GM03348 (cell line): ENCODE measurements at regions not wholly inside any gene's neighbourhood (a gene's known extent, or its start where the extent isn't known, plus 50 kb on each side); places are given as distances from the start of the nearest gene placed in this dataset.
"Not testable (repeated sequence)": the region's sequence is repeated elsewhere in the genome, so short reads cannot be mapped to it uniquely, and the experiment has no call there.

Experiments used
- DNase-seq: peaks from one replicate; pipeline ENCODE4 v3.0.0; 2012; ENCODE audit warnings: low spot score

GRCh38 chr9:99479929-99480328 lies 257.8 kb downstream of the SEC61B start:
- DNase-seq: no peak

- DNase-seq: no peak
These were observed 263.4 kb downstream of the SEC61B start for GRCh38 chr9:99485459-99485858.

- no peak for DNase-seq
These were observed 264.6 kb downstream of the SEC61B start for GRCh38 chr9:99486684-99487083.

- no peak for DNase-seq
These were observed 266.3 kb downstream of the SEC61B start for GRCh38 chr9:99488131-99489059.

- peak; percentile 47 for DNase-seq
These were observed 267.0 kb downstream of the SEC61B start for GRCh38 chr9:99489060-99489413.

GRCh38 chr9:99490729-99491128 lies 268.6 kb downstream of the SEC61B start:
- peak; percentile 16 for DNase-seq

GRCh38 chr9:99491408-99492158 lies 269.5 kb downstream of the SEC61B start:
- peak; percentile 13 for DNase-seq

- no peak for DNase-seq
These were observed 275.6 kb downstream of the SEC61B start for GRCh38 chr9:99497641-99498040.

GRCh38 chr9:99498979-99499378 lies 276.9 kb downstream of the SEC61B start:
- DNase-seq: not testable (repeated sequence)

GRCh38 chr9:99505936-99506335 lies 283.9 kb downstream of the SEC61B start:
- DNase-seq: no peak

GRCh38 chr9:99506747-99507348 lies 284.8 kb downstream of the SEC61B start:
- no peak for DNase-seq

GRCh38 chr9:99509065-99509745 lies 287.1 kb downstream of the SEC61B start:
- DNase-seq: no peak

- DNase-seq: no peak
These were observed 287.9 kb downstream of the SEC61B start for GRCh38 chr9:99509900-99510535.

GRCh38 chr9:99511723-99512122 lies 289.6 kb downstream of the SEC61B start:
- no peak for DNase-seq

- DNase-seq: no peak
These were observed 291.5 kb downstream of the SEC61B start for GRCh38 chr9:99513441-99514112.

GRCh38 chr9:99515093-99515492 lies 293.0 kb downstream of the SEC61B start:
- no peak for DNase-seq

- DNase-seq: no peak
These were observed 294.0 kb downstream of the SEC61B start for GRCh38 chr9:99515895-99516656.

GRCh38 chr9:99516657-99517049 lies 294.6 kb downstream of the SEC61B start:
- DNase-seq: no peak

GRCh38 chr9:99523838-99524237 lies 297.8 kb upstream of the NR4A3 start:
- no peak for DNase-seq

- DNase-seq: no peak
These were observed 290.4 kb upstream of the NR4A3 start for GRCh38 chr9:99531313-99531712.
